HFFc6 (cell line): ENCODE measurements at regions not wholly inside any gene's neighbourhood (a gene's known extent, or its start where the extent isn't known, plus 50 kb on each side); places are given as distances from the start of the nearest gene placed in this dataset.
"Not testable (repeated sequence)": the region's sequence is repeated elsewhere in the genome, so short reads cannot be mapped to it uniquely, and the experiment has no call there.

Experiments
- DNase-seq: peaks from one replicate; pipeline ENCODE4 v3.0.0-alpha.2; 2018
- H3K27ac Mint-ChIP-seq: 2 replicates; pipeline ENCODE4 v1.8.0; 2020; ENCODE audit warnings: mild to moderate bottlenecking, mixed read lengths
- H3K27me3 Mint-ChIP-seq: 2 replicates; pipeline ENCODE4 v1.8.0; 2021; ENCODE audit warnings: mild to moderate bottlenecking, moderate library complexity, mixed read lengths; ENCODE audit not compliant: insufficient read depth
- H3K36me3 Mint-ChIP-seq: 2 replicates; pipeline ENCODE4 v1.8.0; 2021; ENCODE audit warnings: low read depth, mixed read lengths
- H3K4me1 Mint-ChIP-seq: 2 replicates; pipeline ENCODE4 v1.8.0; 2020; ENCODE audit warnings: low read depth, mixed read lengths
- H3K4me3 Mint-ChIP-seq: 2 replicates; pipeline ENCODE4 v1.8.0; 2020; ENCODE audit warnings: mild to moderate bottlenecking, moderate library complexity, mixed read lengths
- H3K9me3 Mint-ChIP-seq: 2 replicates; pipeline ENCODE4 v1.8.0; 2020; ENCODE audit warnings: mild to moderate bottlenecking, mixed read lengths
- CTCF ChIP-seq: fragments of 200-600 bp; sonication (generic); IDR thresholded peaks from 2 replicates; pipeline ENCODE4 v1.5.0; 2021; ENCODE audit warnings: antibody characterized with exemption, mild to moderate bottlenecking

- H3K27me3 Mint-ChIP-seq: no peaks in the 10 kb centered on the region
- no peak overlapping the region for H3K27ac Mint-ChIP-seq
- peaks cover 20% of the 10 kb centered on the region for H3K9me3 Mint-ChIP-seq
- no peak for TF ChIP-seq CTCF
- peaks cover 40% of the 10 kb centered on the region for H3K36me3 Mint-ChIP-seq
- no peak for DNase-seq
- peaks cover 17% of the 10 kb centered on the region for H3K4me1 Mint-ChIP-seq
- no peak overlapping the region for H3K4me3 Mint-ChIP-seq
Observed at GRCh38 chr5:94102849-94103248, 361.4 kb upstream of the POU5F2 start.

- Mint-ChIP-seq H3K36me3 (peaks cover 23% of the 10 kb centered on the region), H3K4me1 (peaks cover 22% of the 10 kb centered on the region)
- DNase-seq, H3K27ac Mint-ChIP-seq, H3K27me3 Mint-ChIP-seq, H3K4me3 Mint-ChIP-seq, H3K9me3 Mint-ChIP-seq: not testable (repeated sequence)
Observed at GRCh38 chr5:94097384-94097783, 356.0 kb upstream of the POU5F2 start.

- peaks cover 19% of the 10 kb centered on the region for H3K4me1 Mint-ChIP-seq
- no peak for TF ChIP-seq CTCF
- H3K27me3 Mint-ChIP-seq: no peaks in the 10 kb centered on the region
- H3K9me3 Mint-ChIP-seq: no peaks in the 10 kb centered on the region
- no peak overlapping the region; the same call in 1 of the 2 replicates for H3K27ac Mint-ChIP-seq
- H3K36me3 Mint-ChIP-seq: peaks cover 14% of the 10 kb centered on the region; the same call in 1 of the 2 replicates
- H3K4me3 Mint-ChIP-seq: no peak overlapping the region
- DNase-seq: no peak
Observed at GRCh38 chr5:94094793-94095441, 353.5 kb upstream of the POU5F2 start.

- H3K9me3 Mint-ChIP-seq: no peaks in the 10 kb centered on the region
- DNase-seq: no peak
- peaks cover 19% of the 10 kb centered on the region for H3K4me1 Mint-ChIP-seq
- TF ChIP-seq CTCF: no peak
- H3K4me3 Mint-ChIP-seq: no peak overlapping the region
- no peak overlapping the region for H3K27ac Mint-ChIP-seq
- peaks cover 11% of the 10 kb centered on the region; the same call in 1 of the 2 replicates for H3K36me3 Mint-ChIP-seq
- no peaks in the 10 kb centered on the region for H3K27me3 Mint-ChIP-seq
Observed at GRCh38 chr5:94093300-94093699, 351.9 kb upstream of the POU5F2 start.

GRCh38 chr5:94086635-94087034 lies 345.2 kb upstream of the POU5F2 start:
- not testable (repeated sequence) for H3K27me3 Mint-ChIP-seq, H3K4me1 Mint-ChIP-seq, DNase-seq, H3K4me3 Mint-ChIP-seq, H3K27ac Mint-ChIP-seq, H3K36me3 Mint-ChIP-seq, H3K9me3 Mint-ChIP-seq
- peak; percentile 72 for TF ChIP-seq CTCF

- Mint-ChIP-seq H3K9me3 (no peaks in the 10 kb centered on the region), H3K4me3 (no peak overlapping the region), H3K27me3 (no peaks in the 10 kb centered on the region; the same call in 1 of the 2 replicates), H3K27ac (no peak overlapping the region), H3K36me3 (no peaks in the 10 kb centered on the region), H3K4me1 (no peaks in the 10 kb centered on the region)
- no peak for DNase-seq
- TF ChIP-seq CTCF: no peak
Observed at GRCh38 chr5:94086194-94086593, 344.8 kb upstream of the POU5F2 start.
